ENCODE measurements at regions not wholly inside any gene's neighbourhood (a gene's known extent, or its start where the extent isn't known, plus 50 kb on each side); places are given as distances from the start of the nearest gene placed in this dataset.

- ATAC-seq (ENCODE audit: low read depth) = no peak
- POLR2A ChIA-PET = no interaction called here
- Histone ChIP-seq H3K4me3 (ENCODE audit: control extremely low read depth in 1 of 5, extremely low read depth in 1 of 5, insufficient read depth in 1 of 5, low read depth in 2 of 5, low read length in 4 of 5) (no peak overlapping the region), H3K36me3 (replicated peaks in 1 of 2; ENCODE audit: control extremely low read depth in 1 of 2, control insufficient read depth in 1 of 2, extremely low read depth in 1 of 2, insufficient read depth in 2 of 2, low read length in 1 of 2) (no peaks in the 10 kb centered on the region), H4K20me1 (ENCODE audit: control insufficient read depth, insufficient read depth, low read length, poor library complexity, severe bottlenecking) (no peaks in the 10 kb centered on the region), H3K9me3 (ENCODE audit: control extremely low read depth in 1 of 3, control insufficient read depth in 2 of 3, insufficient read depth in 1 of 3, low read length in 2 of 3) (no peaks in the 10 kb centered on the region), H3K9ac (ENCODE audit: low read length) (no peak overlapping the region), H3K27ac (ENCODE audit: low read length in 2 of 2) (no peak overlapping the region), H2AFZ (ENCODE audit: insufficient read depth, low read depth, low read length, poor library complexity, severe bottlenecking) (no peak overlapping the region), H3K4me2 (replicated peaks; ENCODE audit: low read depth, low read length, poor library complexity, severe bottlenecking) (no peak overlapping the region), H3K27me3 (replicated peaks in 1 of 4; ENCODE audit: control extremely low read depth in 1 of 4, control insufficient read depth in 3 of 4, insufficient read depth in 4 of 4, low read length in 3 of 4) (no peaks in the 10 kb centered on the region), H3K4me1 (ENCODE audit: control insufficient read depth in 2 of 2, insufficient read depth in 2 of 2, low read length in 2 of 2) (no peaks in the 10 kb centered on the region), H3K79me2 (ENCODE audit: control insufficient read depth, insufficient read depth, low read length) (no peaks in the 10 kb centered on the region)
- TF ChIP-seq CTCF (IDR thresholded peaks at IDR 0.05) (no peak), EZH2 (IDR thresholded peaks at IDR 0.05; ENCODE audit: borderline replicate concordance, insufficient read depth, low read depth, low read length, poor library complexity, severe bottlenecking) (no peak)
- Mint-ChIP-seq H3K27ac (no peak overlapping the region), H3K4me3 (no peak overlapping the region), H3K9me3 (ENCODE audit: insufficient read depth) (no peaks in the 10 kb centered on the region), H3K4me1 (no peaks in the 10 kb centered on the region), H3K27me3 (no peaks in the 10 kb centered on the region)
- intact Hi-C loops (cut with micrococcal nuclease) = no loop called here
- CTCF ChIA-PET = no interaction called here
- no peak for DNase-seq
- WGBS (ENCODE audit: insufficient coverage) = 100% methylated on average over 2 of the region's 4 CpGs
Measured at GRCh38 chr6:130628862-130629261, 198.3 kb upstream of the SMLR1 start.

- ChIA-PET POLR2A (no interaction called here), CTCF (interaction anchor here (0.6 kb wide), 1 partner anchor 74 kb away, joined by 3 read pairs; no protein-coding TSS in a partner anchor)
- DNase-seq (no peak), ATAC-seq (ENCODE audit: low read depth) (no peak)
- intact Hi-C loops (cut with micrococcal nuclease) = no loop called here
- no peak overlapping the region for H2AFZ ChIP-seq (ENCODE audit: insufficient read depth, low read depth, low read length, poor library complexity, severe bottlenecking)
- H3K27me3 ChIP-seq (replicated peaks in 1 of 4; ENCODE audit: control extremely low read depth in 1 of 4, control insufficient read depth in 3 of 4, insufficient read depth in 4 of 4, low read length in 3 of 4) = no peaks in the 10 kb centered on the region
- no peaks in the 10 kb centered on the region for H4K20me1 ChIP-seq (ENCODE audit: control insufficient read depth, insufficient read depth, low read length, poor library complexity, severe bottlenecking)
- H3K9me3 ChIP-seq (ENCODE audit: control extremely low read depth in 1 of 3, control insufficient read depth in 2 of 3, insufficient read depth in 1 of 3, low read length in 2 of 3) = no peaks in the 10 kb centered on the region
- no peak overlapping the region for H3K4me3 Mint-ChIP-seq
- H3K27ac Mint-ChIP-seq = no peak overlapping the region
- H3K4me1 Mint-ChIP-seq = no peaks in the 10 kb centered on the region
- no peak overlapping the region for H3K27ac ChIP-seq (ENCODE audit: low read length in 2 of 2)
- no peak overlapping the region for H3K4me2 ChIP-seq (replicated peaks; ENCODE audit: low read depth, low read length, poor library complexity, severe bottlenecking)
- H3K9me3 Mint-ChIP-seq (ENCODE audit: insufficient read depth) = no peaks in the 10 kb centered on the region
- no peaks in the 10 kb centered on the region for H3K36me3 ChIP-seq (replicated peaks in 1 of 2; ENCODE audit: control extremely low read depth in 1 of 2, control insufficient read depth in 1 of 2, extremely low read depth in 1 of 2, insufficient read depth in 2 of 2, low read length in 1 of 2)
- TF ChIP-seq EZH2 (IDR thresholded peaks at IDR 0.05; ENCODE audit: borderline replicate concordance, insufficient read depth, low read depth, low read length, poor library complexity, severe bottlenecking) (no peak), CTCF (IDR thresholded peaks at IDR 0.05) (no peak)
- no peaks in the 10 kb centered on the region for H3K79me2 ChIP-seq (ENCODE audit: control insufficient read depth, insufficient read depth, low read length)
- no peak overlapping the region for H3K4me3 ChIP-seq (ENCODE audit: control extremely low read depth in 1 of 5, extremely low read depth in 1 of 5, insufficient read depth in 1 of 5, low read depth in 2 of 5, low read length in 4 of 5)
- no peak overlapping the region for H3K9ac ChIP-seq (ENCODE audit: low read length)
- H3K4me1 ChIP-seq (ENCODE audit: control insufficient read depth in 2 of 2, insufficient read depth in 2 of 2, low read length in 2 of 2) = no peaks in the 10 kb centered on the region
- no peaks in the 10 kb centered on the region for H3K27me3 Mint-ChIP-seq
Measured at GRCh38 chr6:130629640-130630039, 197.6 kb upstream of the SMLR1 start.
